GM12878 (cell line): ENCODE measurements at regions not wholly inside any gene's neighbourhood (a gene's known extent, or its start where the extent isn't known, plus 50 kb on each side); places are given as distances from the start of the nearest gene placed in this dataset.

Source experiments
- CREM ChIP-seq: IDR thresholded peaks from 2 replicates; pipeline ENCODE4 v1.6.1; 2014; ENCODE audit warnings: antibody characterized with exemption, low read depth
- CTCF ChIP-seq, 3 experiments: IDR thresholded peaks in 2 of 3; conservative IDR thresholded peaks in 1 of 3; 2 replicates each; pipeline ENCODE4 v1.5.1; 2011; ENCODE audit warnings: low read depth in 3 of 3, low read length in 3 of 3, mild to moderate bottlenecking in 3 of 3, control low read depth in 2 of 3, moderate library complexity in 2 of 3, inconsistent platforms in 1 of 3, mixed read lengths in 1 of 3; ENCODE audit not compliant: control insufficient read depth in 2 of 3, insufficient read depth in 1 of 3; ENCODE audit errors: extremely low read depth in 1 of 3
- EP300 ChIP-seq, 2 experiments: fragments of 150-350 bp in 1 of 2; IDR thresholded peaks; 2 replicates each; pipeline ENCODE4 v1.6.1; 2011 to 2012; ENCODE audit warnings: low read depth in 2 of 2, low read length in 2 of 2, borderline replicate concordance in 1 of 2, improper control_type of control experiment in 1 of 2, inconsistent platforms in 1 of 2; ENCODE audit not compliant: control insufficient read depth in 1 of 2
- FOS ChIP-seq: IDR thresholded peaks from 3 replicates; pipeline ENCODE4 v1.6.1; 2011; ENCODE audit warnings: borderline replicate concordance; ENCODE audit not compliant: insufficient read length; ENCODE audit errors: extremely low read depth
- MEF2A ChIP-seq: IDR thresholded peaks from 2 replicates; pipeline ENCODE4 v1.6.1; 2011; ENCODE audit warnings: low read depth, mild to moderate bottlenecking, low read length, moderate library complexity; ENCODE audit not compliant: insufficient read depth
- NRF1 ChIP-seq: conservative IDR thresholded peaks from 2 replicates; pipeline ENCODE4 v1.6.1; 2011; ENCODE audit warnings: mild to moderate bottlenecking, low read depth, low read length, improper control_type of control experiment
- POLR2A ChIP-seq: IDR thresholded peaks from 2 replicates; pipeline ENCODE4 v1.6.1; 2011; ENCODE audit warnings: low read depth, mild to moderate bottlenecking, low read length
- POLR2AphosphoS5 ChIP-seq: IDR thresholded peaks from 2 replicates; pipeline ENCODE4 v1.6.1; 2011; ENCODE audit warnings: mild to moderate bottlenecking, low read length, inconsistent platforms
- RCOR1 ChIP-seq: conservative IDR thresholded peaks from 2 replicates; pipeline ENCODE4 v1.6.1; 2012; ENCODE audit warnings: low read depth, low read length, improper control_type of control experiment
- TAF1 ChIP-seq: IDR thresholded peaks from 2 replicates; pipeline ENCODE4 v1.6.1; 2011; ENCODE audit warnings: mild to moderate bottlenecking, low read depth, low read length, borderline replicate concordance

- no peak for TF ChIP-seq CREM
- no peak for TF ChIP-seq MEF2A
- TF ChIP-seq CTCF (IDR thresholded peaks at IDR 0.05 in 2 of 3, conservative IDR thresholded peaks at IDR 0.05 in 1 of 3; ENCODE audit: control insufficient read depth in 2 of 3, extremely low read depth in 1 of 3, insufficient read depth in 1 of 3, low read depth in 3 of 3, low read length in 3 of 3): no peak
- no peak for TF ChIP-seq EP300 (IDR thresholded peaks at IDR 0.05; ENCODE audit: borderline replicate concordance in 1 of 2, control insufficient read depth in 1 of 2, low read depth in 2 of 2, low read length in 2 of 2)
- TF ChIP-seq RCOR1: no peak
- no peak for TF ChIP-seq NRF1
- TF ChIP-seq FOS: no peak
- TF ChIP-seq POLR2AphosphoS5: no peak
- TF ChIP-seq TAF1: no peak
- TF ChIP-seq POLR2A: no peak
Observed at GRCh38 chr18:6565815-6566081, 151.0 kb upstream of the L3MBTL4 start.
